ENCODE measurements at regions not wholly inside any gene's neighbourhood (a gene's known extent, or its start where the extent isn't known, plus 50 kb on each side); places are given as distances from the start of the nearest gene placed in this dataset.

DNA sequence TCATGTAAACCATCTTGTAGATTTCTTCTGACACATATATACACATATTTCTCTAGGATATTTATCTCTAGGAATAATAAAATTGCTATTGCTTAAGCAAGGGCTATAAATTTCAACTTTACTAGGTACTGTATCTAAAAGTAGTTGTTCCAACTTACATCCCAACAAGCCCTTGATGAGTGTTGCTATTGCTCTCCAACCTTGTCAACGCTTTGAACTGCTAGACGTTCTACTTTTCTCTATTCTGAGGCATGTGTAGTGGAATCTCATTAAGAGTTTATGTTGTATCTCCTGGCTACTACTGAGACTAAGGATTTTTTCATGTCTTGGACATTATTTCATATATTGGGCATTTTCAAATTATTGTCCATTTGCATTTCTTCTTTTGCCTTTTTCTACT, 321.5 kb upstream of the SOX5 start:
- Histone ChIP-seq H3K79me2 (replicated peaks; ENCODE audit: insufficient read depth, low read length) (no peaks in the 10 kb centered on the region), H3K4me3 (ENCODE audit: low read length) (no peak overlapping the region), H3K9me2 (ENCODE audit: insufficient read depth, low read length) (no peaks in the 10 kb centered on the region), H3K27me3 (ENCODE audit: insufficient read depth, low read depth, low read length) (no peaks in the 10 kb centered on the region), H3K9ac (ENCODE audit: low read length) (no peak overlapping the region), H4K20me1 (ENCODE audit: insufficient read depth) (no peaks in the 10 kb centered on the region), H3F3A (ENCODE audit: insufficient read depth, low read length, poor library complexity, severe bottlenecking) (no peaks in the 10 kb centered on the region), H3K9me3 (ENCODE audit: low read length) (no peaks in the 10 kb centered on the region), H3K27ac (ENCODE audit: low read length) (no peak overlapping the region), H3K36me3 (ENCODE audit: insufficient read depth, low read length) (no peaks in the 10 kb centered on the region), H2AFZ (ENCODE audit: low read depth, low read length) (no peak overlapping the region), H3K4me2 (ENCODE audit: low read length) (no peak overlapping the region)
- TF ChIP-seq EZH2 (IDR thresholded peaks at IDR 0.05; ENCODE audit: borderline replicate concordance, insufficient read depth, low read length, poor library complexity, severe bottlenecking) (no peak), TAF1 (IDR thresholded peaks at IDR 0.05; ENCODE audit: low read depth) (no peak), MXI1 (conservative IDR thresholded peaks at IDR 0.05; ENCODE audit: poor library complexity, severe bottlenecking) (no peak), POLR2AphosphoS5 (IDR thresholded peaks at IDR 0.05) (no peak), RAD21 (conservative IDR thresholded peaks at IDR 0.05) (no peak), EP300 (conservative IDR thresholded peaks at IDR 0.05; ENCODE audit: poor library complexity, severe bottlenecking) (no peak), SMC3 (conservative IDR thresholded peaks at IDR 0.05; ENCODE audit: poor library complexity) (no peak)
- TF ChIP-seq, protein P1, sequence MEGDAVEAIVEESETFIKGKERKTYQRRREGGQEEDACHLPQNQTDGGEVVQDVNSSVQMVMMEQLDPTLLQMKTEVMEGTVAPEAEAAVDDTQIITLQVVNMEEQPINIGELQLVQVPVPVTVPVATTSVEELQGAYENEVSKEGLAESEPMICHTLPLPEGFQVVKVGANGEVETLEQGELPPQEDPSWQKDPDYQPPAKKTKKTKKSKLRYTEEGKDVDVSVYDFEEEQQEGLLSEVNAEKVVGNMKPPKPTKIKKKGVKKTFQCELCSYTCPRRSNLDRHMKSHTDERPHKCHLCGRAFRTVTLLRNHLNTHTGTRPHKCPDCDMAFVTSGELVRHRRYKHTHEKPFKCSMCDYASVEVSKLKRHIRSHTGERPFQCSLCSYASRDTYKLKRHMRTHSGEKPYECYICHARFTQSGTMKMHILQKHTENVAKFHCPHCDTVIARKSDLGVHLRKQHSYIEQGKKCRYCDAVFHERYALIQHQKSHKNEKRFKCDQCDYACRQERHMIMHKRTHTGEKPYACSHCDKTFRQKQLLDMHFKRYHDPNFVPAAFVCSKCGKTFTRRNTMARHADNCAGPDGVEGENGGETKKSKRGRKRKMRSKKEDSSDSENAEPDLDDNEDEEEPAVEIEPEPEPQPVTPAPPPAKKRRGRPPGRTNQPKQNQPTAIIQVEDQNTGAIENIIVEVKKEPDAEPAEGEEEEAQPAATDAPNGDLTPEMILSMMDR (IDR thresholded peaks at IDR 0.05; ENCODE audit: poor library complexity, severe bottlenecking): no peak
- TF ChIP-seq, protein P2, sequence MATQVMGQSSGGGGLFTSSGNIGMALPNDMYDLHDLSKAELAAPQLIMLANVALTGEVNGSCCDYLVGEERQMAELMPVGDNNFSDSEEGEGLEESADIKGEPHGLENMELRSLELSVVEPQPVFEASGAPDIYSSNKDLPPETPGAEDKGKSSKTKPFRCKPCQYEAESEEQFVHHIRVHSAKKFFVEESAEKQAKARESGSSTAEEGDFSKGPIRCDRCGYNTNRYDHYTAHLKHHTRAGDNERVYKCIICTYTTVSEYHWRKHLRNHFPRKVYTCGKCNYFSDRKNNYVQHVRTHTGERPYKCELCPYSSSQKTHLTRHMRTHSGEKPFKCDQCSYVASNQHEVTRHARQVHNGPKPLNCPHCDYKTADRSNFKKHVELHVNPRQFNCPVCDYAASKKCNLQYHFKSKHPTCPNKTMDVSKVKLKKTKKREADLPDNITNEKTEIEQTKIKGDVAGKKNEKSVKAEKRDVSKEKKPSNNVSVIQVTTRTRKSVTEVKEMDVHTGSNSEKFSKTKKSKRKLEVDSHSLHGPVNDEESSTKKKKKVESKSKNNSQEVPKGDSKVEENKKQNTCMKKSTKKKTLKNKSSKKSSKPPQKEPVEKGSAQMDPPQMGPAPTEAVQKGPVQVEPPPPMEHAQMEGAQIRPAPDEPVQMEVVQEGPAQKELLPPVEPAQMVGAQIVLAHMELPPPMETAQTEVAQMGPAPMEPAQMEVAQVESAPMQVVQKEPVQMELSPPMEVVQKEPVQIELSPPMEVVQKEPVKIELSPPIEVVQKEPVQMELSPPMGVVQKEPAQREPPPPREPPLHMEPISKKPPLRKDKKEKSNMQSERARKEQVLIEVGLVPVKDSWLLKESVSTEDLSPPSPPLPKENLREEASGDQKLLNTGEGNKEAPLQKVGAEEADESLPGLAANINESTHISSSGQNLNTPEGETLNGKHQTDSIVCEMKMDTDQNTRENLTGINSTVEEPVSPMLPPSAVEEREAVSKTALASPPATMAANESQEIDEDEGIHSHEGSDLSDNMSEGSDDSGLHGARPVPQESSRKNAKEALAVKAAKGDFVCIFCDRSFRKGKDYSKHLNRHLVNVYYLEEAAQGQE (IDR thresholded peaks at IDR 0.05; ENCODE audit: borderline replicate concordance): no peak

DNA sequence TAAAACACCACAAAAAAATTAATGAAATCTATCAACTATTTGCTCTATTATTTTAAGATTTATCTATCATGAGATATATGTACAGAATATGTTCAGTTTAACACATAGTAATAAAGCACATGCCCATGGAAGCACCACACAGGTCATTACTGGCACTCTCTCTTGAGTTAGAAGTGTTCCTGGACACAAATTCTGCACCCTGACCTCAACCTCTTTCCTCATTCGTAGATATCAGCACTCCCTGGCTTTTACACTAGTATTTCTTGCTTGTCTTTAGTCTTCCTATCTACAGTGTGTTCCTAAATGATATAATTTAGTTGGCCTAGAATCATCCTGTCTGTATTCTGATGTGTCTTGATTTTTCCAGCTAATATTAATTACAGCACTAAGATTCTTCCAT, 321.0 kb upstream of the SOX5 start:
- Histone ChIP-seq H3K27ac (ENCODE audit: low read length) (no peak overlapping the region), H3K79me2 (replicated peaks; ENCODE audit: insufficient read depth, low read length) (no peaks in the 10 kb centered on the region), H3K4me2 (ENCODE audit: low read length) (no peak overlapping the region), H3K4me3 (ENCODE audit: low read length) (no peak overlapping the region), H3K9me2 (ENCODE audit: insufficient read depth, low read length) (no peaks in the 10 kb centered on the region), H4K20me1 (ENCODE audit: insufficient read depth) (no peaks in the 10 kb centered on the region), H3K9me3 (ENCODE audit: low read length) (no peaks in the 10 kb centered on the region), H3K9ac (ENCODE audit: low read length) (no peak overlapping the region), H3K36me3 (ENCODE audit: insufficient read depth, low read length) (no peaks in the 10 kb centered on the region), H2AFZ (ENCODE audit: low read depth, low read length) (no peak overlapping the region), H3F3A (ENCODE audit: insufficient read depth, low read length, poor library complexity, severe bottlenecking) (no peaks in the 10 kb centered on the region), H3K27me3 (ENCODE audit: insufficient read depth, low read depth, low read length) (no peaks in the 10 kb centered on the region)
- TF ChIP-seq TAF1 (IDR thresholded peaks at IDR 0.05; ENCODE audit: low read depth) (no peak), EZH2 (IDR thresholded peaks at IDR 0.05; ENCODE audit: borderline replicate concordance, insufficient read depth, low read length, poor library complexity, severe bottlenecking) (no peak), SMC3 (conservative IDR thresholded peaks at IDR 0.05; ENCODE audit: poor library complexity) (no peak), POLR2AphosphoS5 (IDR thresholded peaks at IDR 0.05) (no peak), EP300 (conservative IDR thresholded peaks at IDR 0.05; ENCODE audit: poor library complexity, severe bottlenecking) (no peak), MXI1 (conservative IDR thresholded peaks at IDR 0.05; ENCODE audit: poor library complexity, severe bottlenecking) (no peak), RAD21 (conservative IDR thresholded peaks at IDR 0.05) (no peak)
- TF ChIP-seq, protein P2 (IDR thresholded peaks at IDR 0.05; ENCODE audit: borderline replicate concordance): no peak
- TF ChIP-seq, protein P1 (IDR thresholded peaks at IDR 0.05; ENCODE audit: poor library complexity, severe bottlenecking): no peak
